Smooth muscle cell (in vitro differentiated cells): ENCODE measurements at regions not wholly inside any gene's neighbourhood (a gene's known extent, or its start where the extent isn't known, plus 50 kb on each side); places are given as distances from the start of the nearest gene placed in this dataset.

Source experiments
- DNase-seq: peaks from one replicate; lab custom pipeline; 2025; ENCODE audit not compliant: unreplicated experiment; lab: John Stamatoyannopoulos, UW
- H2AFZ ChIP-seq: fragments of 200-600 bp; sonication (generic); 2 replicates; pipeline ENCODE4 v1.6.0; 2016; ENCODE audit warnings: antibody characterized with exemption, low read depth, mild to moderate bottlenecking
- H3F3A ChIP-seq: fragments of 200-600 bp; sonication (generic); 2 replicates; pipeline ENCODE4 v1.6.0; 2017; ENCODE audit warnings: antibody characterized with exemption, low read depth
- H3K27ac ChIP-seq: fragments of 200-600 bp; sonication (generic); 2 replicates; pipeline ENCODE4 v1.5.1; 2016; ENCODE audit warnings: low read depth, mild to moderate bottlenecking
- H3K27me3 ChIP-seq: fragments of 200-600 bp; sonication (generic); 2 replicates; pipeline ENCODE4 v1.6.1; 2016; ENCODE audit warnings: low read depth, mild to moderate bottlenecking
- H3K36me3 ChIP-seq: fragments of 200-600 bp; sonication (generic); 2 replicates; pipeline ENCODE4 v1.5.1; 2016; ENCODE audit warnings: low read depth
- H3K4me1 ChIP-seq: fragments of 200-600 bp; sonication (generic); 2 replicates; pipeline ENCODE4 v1.5.1; 2016; ENCODE audit warnings: low read depth
- H3K4me2 ChIP-seq: fragments of 200-600 bp; sonication (generic); 2 replicates; pipeline ENCODE4 v1.6.0; 2016; ENCODE audit warnings: mild to moderate bottlenecking
- H3K4me3 ChIP-seq: fragments of 200-600 bp; sonication (generic); 2 replicates; pipeline ENCODE4 v1.5.1; 2016; ENCODE audit warnings: mild to moderate bottlenecking
- H3K79me2 ChIP-seq: fragments of 200-600 bp; sonication (generic); 2 replicates; pipeline ENCODE4 v1.6.0; 2016; ENCODE audit warnings: low read depth, mild to moderate bottlenecking
- H3K9ac ChIP-seq: fragments of 200-600 bp; sonication (generic); 2 replicates; pipeline ENCODE4 v1.6.0; 2016; ENCODE audit warnings: low read depth
- H3K9me3 ChIP-seq: fragments of 200-600 bp; sonication (generic); replicated peaks from 2 replicates; pipeline ENCODE4 v1.5.1; 2016; ENCODE audit warnings: low read depth
- H4K20me1 ChIP-seq: fragments of 200-600 bp; sonication (generic); 2 replicates; pipeline ENCODE4 v1.6.0; 2016; ENCODE audit warnings: low read depth
- CTCF ChIP-seq: fragments of 200-600 bp; sonication (generic); IDR thresholded peaks from 2 replicates; pipeline ENCODE4 v1.5.1; 2017; ENCODE audit warnings: borderline replicate concordance, mild to moderate bottlenecking, antibody characterized with exemption; ENCODE audit not compliant: insufficient read depth, poor library complexity, severe bottlenecking
- WGBS: methylation state at CpG from one replicate; pipeline ENCODE4 v1.1.7; 2016; ENCODE audit warnings: low lambda C conversion rate; 5-methylcytosine and 5-hydroxymethylcytosine counted together

GRCh38 chr5:71841107-71841506 lies 122.0 kb downstream of the CARTPT start:
- peaks cover 7% of the 10 kb centered on the region for H3F3A ChIP-seq
- H3K4me1 ChIP-seq, result no peaks in the 10 kb centered on the region
- no peak overlapping the region for H3K9ac ChIP-seq
- no peak overlapping the region for H3K4me3 ChIP-seq
- no peaks in the 10 kb centered on the region for H4K20me1 ChIP-seq
- no peak overlapping the region for H2AFZ ChIP-seq
- no peaks in the 10 kb centered on the region for H3K36me3 ChIP-seq
- no peaks in the 10 kb centered on the region for H3K9me3 ChIP-seq
- H3K27me3 ChIP-seq, result no peaks in the 10 kb centered on the region
- H3K4me2 ChIP-seq, result no peak overlapping the region
- no peak for DNase-seq
- no peak overlapping the region for H3K27ac ChIP-seq
- H3K79me2 ChIP-seq, result no peaks in the 10 kb centered on the region
- no peak for TF ChIP-seq CTCF
- 86% methylated on average over 1 of the region's 1 CpG for WGBS

- Histone ChIP-seq H3K27me3 (no peaks in the 10 kb centered on the region), H3K4me1 (no peaks in the 10 kb centered on the region), H3K79me2 (no peaks in the 10 kb centered on the region), H2AFZ (no peak overlapping the region), H3K4me3 (no peak overlapping the region), H3K9ac (no peak overlapping the region), H3K27ac (no peak overlapping the region), H3K9me3 (no peaks in the 10 kb centered on the region), H3K4me2 (no peak overlapping the region), H4K20me1 (no peaks in the 10 kb centered on the region), H3K36me3 (no peaks in the 10 kb centered on the region), H3F3A (no peaks in the 10 kb centered on the region)
- DNase-seq, result no peak
- TF ChIP-seq CTCF, result no peak
- WGBS, result 96% methylated on average over 3 of the region's 3 CpGs
Measured at GRCh38 chr5:71843111-71843510, 124.0 kb downstream of the CARTPT start.

- Histone ChIP-seq H3K4me1 (no peaks in the 10 kb centered on the region), H3K4me2 (no peak overlapping the region), H3K79me2 (no peaks in the 10 kb centered on the region), H3K4me3 (no peak overlapping the region), H3K9ac (no peak overlapping the region), H4K20me1 (no peaks in the 10 kb centered on the region), H3K9me3 (no peaks in the 10 kb centered on the region), H2AFZ (no peak overlapping the region), H3K36me3 (no peaks in the 10 kb centered on the region), H3K27ac (no peak overlapping the region), H3F3A (no peaks in the 10 kb centered on the region), H3K27me3 (no peaks in the 10 kb centered on the region)
- 93% methylated on average over 3 of the region's 3 CpGs for WGBS
- DNase-seq, result no peak
- TF ChIP-seq CTCF, result no peak
Measured at GRCh38 chr5:71844862-71845261, 125.8 kb downstream of the CARTPT start.

- no peaks in the 10 kb centered on the region for H3K79me2 ChIP-seq
- H3K36me3 ChIP-seq, result no peaks in the 10 kb centered on the region
- no peaks in the 10 kb centered on the region for H3K9me3 ChIP-seq
- no peak overlapping the region for H2AFZ ChIP-seq
- 71% methylated on average over 4 of the region's 4 CpGs for WGBS
- DNase-seq, result no peak
- no peaks in the 10 kb centered on the region for H3K27me3 ChIP-seq
- H3K4me2 ChIP-seq, result no peak overlapping the region
- H3K27ac ChIP-seq, result no peak overlapping the region
- no peaks in the 10 kb centered on the region for H3F3A ChIP-seq
- H3K4me1 ChIP-seq, result no peaks in the 10 kb centered on the region
- no peak for TF ChIP-seq CTCF
- H3K4me3 ChIP-seq, result no peak overlapping the region
- H4K20me1 ChIP-seq, result no peaks in the 10 kb centered on the region
- no peak overlapping the region for H3K9ac ChIP-seq
Measured at GRCh38 chr5:71859515-71859914, 140.4 kb downstream of the CARTPT start.
